ENCODE measurements at regions not wholly inside any gene's neighbourhood (a gene's known extent, or its start where the extent isn't known, plus 50 kb on each side); places are given as distances from the start of the nearest gene placed in this dataset.
"Not testable (repeated sequence)": the region's sequence is repeated elsewhere in the genome, so short reads cannot be mapped to it uniquely, and the experiment has no call there.

DNA sequence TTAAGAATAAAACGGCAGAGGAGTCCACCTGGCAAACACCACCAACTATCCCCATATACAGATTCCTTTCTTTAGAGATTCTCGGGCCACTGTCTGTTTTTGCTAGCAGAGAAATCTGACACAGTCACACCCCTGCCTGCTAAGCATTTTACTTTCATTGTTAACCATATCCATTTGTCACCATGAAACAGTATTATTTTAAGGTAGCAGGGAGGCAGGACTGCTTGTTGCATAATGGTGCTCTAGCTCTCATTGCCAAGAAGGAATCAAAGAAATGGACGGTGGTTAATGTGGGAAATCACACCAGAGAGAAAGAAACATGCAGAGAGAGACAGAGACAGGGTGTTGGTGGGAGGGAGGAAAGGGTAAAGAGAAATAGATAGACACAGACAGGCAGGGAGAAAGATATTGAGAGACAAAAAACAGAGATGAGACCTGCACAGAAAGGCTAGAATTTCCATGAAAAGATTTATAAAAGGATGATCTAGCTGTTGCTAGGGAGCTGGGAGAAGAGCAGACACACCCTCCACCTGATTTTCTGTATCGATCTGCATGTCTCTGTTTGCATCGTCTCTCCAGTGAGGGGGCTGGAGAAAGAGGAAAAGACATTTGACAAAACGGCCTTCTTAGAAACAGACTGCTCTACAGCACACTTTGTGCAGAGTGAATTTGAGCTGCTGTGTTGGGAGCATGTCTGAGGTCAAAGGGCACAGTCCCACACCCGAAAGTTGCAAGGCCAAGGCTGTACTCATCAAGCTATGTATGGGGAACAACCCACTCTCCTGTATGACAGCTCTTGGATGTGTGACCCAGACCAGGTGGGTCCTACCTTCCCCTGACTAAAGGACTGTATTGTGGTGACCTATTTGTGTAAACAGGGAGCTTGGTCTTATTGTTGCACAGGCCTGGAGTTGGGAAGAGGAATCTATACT lies 303.1 kb downstream of the FZD1 start:
- DNase-seq, result no peak

DNA sequence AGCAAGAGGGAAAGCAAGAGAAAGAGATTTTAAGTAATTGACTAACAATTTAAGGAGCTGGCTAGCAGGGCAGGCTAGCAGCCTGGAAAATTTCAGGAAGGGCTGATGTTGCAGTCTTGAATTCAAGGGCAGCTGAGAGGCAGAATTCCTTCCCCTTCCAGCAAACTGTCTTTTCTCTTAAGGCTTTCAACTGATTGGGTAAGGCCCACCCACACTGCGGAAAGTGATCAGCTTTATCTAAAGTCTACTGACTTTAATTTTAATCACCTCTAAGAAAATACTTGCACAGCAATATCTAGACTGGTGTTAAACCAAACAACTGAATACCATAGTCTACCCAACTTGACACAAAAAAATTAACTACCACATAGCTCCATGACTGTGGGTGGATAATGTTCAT lies 303.9 kb downstream of the FZD1 start:
- no peak for DNase-seq

GRCh38 chr7:91569728-91570457 lies 305.7 kb downstream of the FZD1 start:
- DNase-seq, result peak; percentile 35

- DNase-seq, result no peak
These were observed 306.3 kb downstream of the FZD1 start for GRCh38 chr7:91570560-91570959.

DNA sequence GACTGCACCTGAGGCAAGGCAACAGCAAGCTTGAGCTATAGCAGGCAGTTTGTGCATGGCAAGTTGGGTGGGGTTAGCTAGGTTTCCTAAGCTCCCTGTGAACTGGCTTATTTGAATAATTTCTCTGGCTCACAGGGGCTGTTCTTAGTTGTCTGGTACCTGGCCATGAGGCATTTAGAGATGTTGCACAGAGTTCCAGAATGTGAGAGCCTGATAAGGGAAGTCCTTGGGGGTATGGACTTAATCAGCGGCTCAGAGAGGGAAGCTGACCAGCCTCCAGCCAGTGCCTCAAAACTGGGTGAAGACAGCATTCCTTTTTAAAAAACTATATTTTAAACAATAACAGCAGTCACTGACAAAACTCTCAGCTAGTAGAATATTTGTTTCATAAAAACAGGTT lies 307.4 kb downstream of the FZD1 start:
- no peak for DNase-seq

DNA sequence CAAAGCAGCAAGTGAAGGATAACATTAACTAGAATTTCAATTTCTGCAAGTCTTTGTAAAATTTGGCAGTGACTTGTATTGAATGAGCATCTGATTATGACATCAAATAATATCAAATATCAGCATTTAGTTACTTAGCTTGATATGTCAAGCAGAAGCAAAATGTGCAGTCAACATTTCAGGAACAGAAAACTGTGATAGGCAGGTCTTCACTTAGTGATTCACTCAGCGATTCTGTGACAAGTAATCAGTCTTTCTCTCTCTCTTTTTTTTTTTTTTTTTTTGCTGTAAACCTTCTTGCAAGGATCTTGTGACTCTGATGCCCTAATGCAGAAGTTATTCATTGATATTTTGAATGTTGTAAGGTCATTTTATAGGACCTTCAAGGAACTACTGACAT lies 307.1 kb downstream of the MTERF1 start:
- no peak for DNase-seq

DNA sequence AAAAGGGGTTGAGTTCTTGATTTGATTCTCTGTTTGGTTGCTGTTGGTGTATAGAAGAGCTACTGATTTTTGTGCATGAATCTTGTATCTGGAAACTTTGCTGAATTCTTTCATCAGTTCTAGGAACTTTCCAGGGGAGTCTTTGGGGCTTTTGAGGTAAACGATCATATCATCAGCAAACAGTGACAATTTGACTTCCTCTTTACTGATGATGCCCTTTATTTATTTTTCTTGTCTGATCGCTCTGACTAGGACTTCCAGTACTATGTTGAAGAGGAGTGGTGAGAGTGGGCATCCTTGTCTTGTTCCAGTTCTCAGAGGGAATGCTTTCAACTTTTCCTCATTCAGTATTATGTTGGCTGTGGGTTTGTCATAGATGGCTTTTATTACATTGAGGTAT lies 304.0 kb downstream of the MTERF1 start:
- not testable (repeated sequence) for DNase-seq

GRCh38 chr7:91579837-91580236 lies 300.7 kb downstream of the MTERF1 start:
- no peak for DNase-seq

DNA sequence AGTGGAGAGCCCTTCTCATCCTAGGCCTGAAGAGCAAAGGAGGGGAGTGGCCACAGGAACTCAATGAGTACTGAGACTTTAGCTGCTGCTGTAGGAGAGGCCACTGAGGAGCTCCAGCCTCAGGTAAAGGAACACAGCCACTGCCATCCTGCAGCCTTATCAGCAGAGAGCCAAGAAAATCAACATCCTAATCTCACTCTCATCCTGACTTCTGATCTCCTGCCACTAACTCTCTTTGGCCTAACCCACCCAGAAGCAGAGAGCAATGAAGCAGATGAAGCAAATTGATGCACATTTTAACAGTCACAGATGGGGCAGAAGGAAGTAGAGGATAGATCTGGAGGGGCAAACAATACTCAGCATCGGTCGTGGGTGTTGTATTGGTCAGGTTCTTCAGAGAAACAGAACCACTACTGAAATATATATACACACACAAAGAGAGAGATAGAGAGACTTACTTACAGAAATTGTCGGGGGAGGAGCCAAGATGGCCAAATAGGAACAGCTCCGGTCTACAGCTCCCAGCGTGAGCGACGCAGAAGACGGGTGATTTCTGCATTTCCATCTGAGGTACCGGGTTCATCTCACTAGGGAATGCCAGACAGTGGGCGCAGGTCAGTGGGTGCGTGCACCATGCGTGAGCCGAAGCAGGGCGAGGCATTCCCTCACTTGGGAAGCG lies 297.6 kb downstream of the MTERF1 start:
- no peak for DNase-seq

DNA sequence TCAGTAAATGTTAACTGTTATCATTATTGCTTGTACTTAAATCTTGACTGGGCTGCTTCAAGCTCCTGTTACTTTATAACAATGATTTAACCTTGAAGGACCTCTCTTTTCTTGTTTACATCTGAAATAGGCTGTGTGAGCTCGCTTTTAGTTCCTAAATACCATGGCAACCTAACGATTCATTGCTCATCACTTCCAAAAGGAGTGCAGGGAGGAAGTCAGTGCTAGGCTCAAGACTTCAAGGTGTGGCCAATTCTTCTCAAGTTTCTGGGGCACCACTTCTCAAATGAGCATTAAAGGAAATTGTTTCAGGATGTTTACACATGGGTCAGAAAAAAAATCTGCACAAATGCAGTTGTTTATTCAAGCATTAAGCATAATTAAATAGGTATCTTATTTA lies 284.2 kb downstream of the MTERF1 start:
- no peak for DNase-seq

- DNase-seq, result no peak
These were observed 281.7 kb downstream of the MTERF1 start for GRCh38 chr7:91598791-91599190.

DNA sequence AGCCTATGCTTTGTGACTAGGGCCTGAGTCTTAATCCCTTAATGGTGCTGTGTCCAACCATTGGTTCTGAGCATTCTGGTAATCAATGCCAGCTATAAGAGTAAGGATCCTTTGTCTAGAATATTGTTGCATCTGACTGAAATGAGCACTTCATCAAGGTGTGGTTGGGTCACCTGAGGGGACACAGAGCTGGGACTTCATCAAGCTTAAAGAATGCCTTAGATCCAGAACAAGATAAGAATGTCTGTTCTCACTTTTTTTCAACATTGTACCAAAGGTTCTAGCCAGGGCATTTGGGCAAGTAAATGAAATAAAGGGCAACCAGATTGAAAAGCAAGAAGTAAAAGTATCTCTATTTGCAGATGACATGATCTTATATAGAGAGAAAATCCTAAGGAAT lies 280.4 kb downstream of the MTERF1 start:
- no peak for DNase-seq

- DNase-seq, result no peak
These were observed 276.8 kb downstream of the MTERF1 start for GRCh38 chr7:91603707-91604106.

DNA sequence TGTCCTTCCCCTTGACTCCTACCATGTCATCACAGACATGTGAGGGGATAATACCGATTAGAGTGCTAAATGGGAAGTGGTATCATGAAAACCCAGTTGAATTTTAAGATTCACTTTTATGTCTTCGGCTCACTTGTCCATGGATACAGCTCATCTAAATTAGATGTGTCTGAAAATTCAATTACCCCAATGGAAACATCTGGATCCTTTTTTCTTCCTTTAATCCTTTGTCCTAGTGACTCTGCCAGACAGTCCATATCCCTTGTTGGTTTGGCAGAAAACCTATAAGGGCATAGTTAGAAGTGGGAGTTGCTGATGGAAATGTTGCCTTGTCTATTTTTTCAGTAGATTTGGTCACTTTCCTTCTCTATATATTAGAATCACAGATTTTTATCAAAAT lies 271.9 kb downstream of the MTERF1 start:
- no peak for DNase-seq

- DNase-seq, result no peak
These were observed 271.0 kb downstream of the MTERF1 start for GRCh38 chr7:91609525-91609924.

- DNase-seq, result no peak
These were observed 266.1 kb downstream of the MTERF1 start for GRCh38 chr7:91614431-91614830.

DNA sequence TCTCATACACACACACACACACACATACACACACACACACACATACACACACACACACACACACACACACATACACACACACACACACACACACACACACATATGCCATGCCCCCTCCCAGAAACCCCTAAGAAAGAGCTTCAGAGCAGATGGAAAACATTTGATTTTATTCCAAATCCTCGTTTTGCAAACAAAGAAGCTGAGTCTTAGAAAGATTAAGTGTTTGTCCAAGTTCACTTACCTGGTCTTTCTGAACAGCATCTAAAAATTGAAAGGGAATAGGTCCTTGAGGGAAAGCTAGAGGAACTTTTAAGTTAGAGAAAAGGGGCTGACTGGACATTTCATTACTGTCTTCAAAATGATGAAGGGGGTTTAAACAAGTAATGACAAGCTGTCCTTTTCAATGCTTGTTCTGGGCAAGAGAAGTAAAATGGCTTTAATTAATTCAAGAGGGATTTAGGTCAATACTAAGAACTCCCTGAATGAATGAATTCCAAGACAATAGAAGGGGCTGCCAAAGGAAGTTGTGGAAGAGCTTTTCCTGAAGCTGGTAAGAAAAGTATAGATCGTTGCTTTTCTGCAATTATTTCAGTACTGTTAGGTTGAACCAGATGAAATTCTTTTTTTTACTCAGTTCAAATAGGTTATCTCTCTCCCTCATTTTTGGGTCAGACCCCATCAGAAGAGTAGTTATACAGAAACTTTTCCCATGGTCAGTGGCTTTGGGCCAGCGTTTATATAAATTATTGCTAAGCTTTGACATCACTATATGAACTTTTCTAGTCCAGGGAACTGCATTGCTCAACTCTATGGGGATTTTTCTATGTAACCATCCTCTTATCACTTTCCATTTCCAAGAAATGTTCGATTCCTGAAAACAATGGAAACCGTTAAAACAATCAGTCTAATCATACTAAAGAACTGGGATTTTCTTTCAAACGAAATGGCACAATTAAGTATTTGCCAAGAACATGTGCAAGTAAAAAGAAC lies 261.4 kb downstream of the MTERF1 start:
- DNase-seq, result no peak

DNA sequence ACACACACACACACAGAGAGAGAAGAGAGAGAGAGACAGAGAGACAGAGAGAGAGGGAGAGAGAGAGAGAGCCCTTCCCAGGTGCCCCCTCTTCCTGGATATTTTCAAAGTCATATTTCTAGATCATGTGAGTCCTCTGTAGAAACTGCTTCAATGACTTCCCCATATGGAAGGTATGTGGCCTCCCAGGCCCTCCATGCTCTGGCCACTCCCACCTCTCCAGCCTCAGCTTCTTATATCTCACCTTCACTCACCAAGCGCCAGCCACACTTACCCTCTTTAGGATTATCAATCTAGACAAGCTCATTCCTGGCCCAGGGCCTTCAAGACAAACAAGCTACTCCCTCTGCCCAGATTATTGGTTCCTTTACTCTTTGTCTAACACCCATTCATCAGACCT lies 259.7 kb downstream of the MTERF1 start:
- no peak for DNase-seq

GRCh38 chr7:91627324-91627723 lies 253.2 kb downstream of the MTERF1 start:
- not testable (repeated sequence) for DNase-seq

DNA sequence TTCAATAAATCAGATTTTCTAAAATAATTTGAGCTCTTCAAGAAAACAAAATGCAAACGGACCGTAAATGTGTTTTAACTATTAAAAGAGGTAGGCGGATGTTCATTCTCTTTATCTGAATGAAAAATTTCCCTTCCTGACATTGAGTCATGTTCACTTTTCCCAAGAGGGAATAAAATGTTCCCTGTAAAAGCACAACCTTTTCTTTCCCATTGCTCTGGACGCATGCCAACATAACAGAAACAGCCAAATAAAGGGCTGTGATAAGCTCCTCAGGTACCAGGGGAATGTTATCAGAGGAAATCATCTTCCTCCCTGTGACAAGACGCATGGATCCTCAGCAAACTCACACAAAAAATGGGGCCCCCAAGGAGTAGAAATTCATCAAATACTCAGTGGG lies 251.8 kb downstream of the MTERF1 start:
- DNase-seq, result no peak

DNA sequence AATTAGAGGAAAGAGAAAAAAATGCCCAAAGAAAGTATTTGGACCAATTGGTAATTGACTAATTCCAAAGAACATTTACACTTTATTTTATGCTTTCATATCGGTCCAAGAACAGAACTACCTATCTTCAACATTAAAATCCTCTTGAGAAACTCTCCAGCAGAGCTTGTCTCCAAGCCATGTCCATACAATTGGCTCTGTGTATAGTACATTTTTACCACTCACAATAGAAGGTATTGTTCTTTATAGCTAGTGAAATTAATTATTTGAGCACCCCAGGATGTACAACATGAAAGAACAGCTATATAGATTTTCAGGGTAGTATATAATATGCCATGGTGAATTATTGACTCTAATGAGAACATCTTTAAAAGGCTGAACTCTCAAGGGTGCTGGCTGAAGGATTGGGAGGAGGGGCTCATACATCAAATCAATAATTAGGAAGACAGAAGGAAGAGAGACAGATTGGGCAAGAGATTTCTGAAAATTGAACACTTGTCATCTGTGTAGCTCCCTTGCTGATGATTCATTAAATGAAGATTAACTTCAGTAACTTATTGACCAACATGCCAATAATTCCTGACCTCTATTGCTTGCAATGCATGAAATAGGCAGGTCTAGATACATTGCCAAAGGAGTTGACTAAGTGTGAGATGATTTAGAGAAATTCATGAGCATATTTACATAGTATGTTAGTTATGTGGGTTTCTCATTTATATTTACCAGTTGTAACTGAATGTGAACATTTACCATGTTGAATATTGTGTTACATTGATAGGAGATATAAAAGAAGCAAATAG lies 249.7 kb downstream of the MTERF1 start:
- DNase-seq, result no peak
